ENCODE measurements at regions not wholly inside any gene's neighbourhood (a gene's known extent, or its start where the extent isn't known, plus 50 kb on each side); places are given as distances from the start of the nearest gene placed in this dataset.

DNA sequence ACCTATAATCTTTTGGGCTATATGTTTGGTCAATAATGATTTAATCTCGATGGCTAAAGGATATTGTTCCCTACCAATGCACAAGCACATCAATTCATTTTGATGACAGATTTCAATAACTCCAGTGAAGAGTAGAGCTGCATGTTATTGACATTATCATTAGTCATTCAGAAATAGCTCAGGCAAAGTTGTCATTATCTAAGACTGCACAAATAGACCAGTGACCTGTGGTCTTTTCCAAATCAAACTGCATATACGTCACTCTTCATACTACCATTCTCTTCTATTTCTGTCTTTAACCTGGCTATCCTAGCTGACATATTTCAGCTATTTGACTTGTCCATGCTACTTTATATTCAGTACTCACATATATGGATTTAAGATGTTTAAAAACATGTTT lies 1050.8 kb downstream of the C4orf33 start:
- Histone ChIP-seq H3K4me2 (ENCODE audit: extremely low read depth, insufficient read depth, low read length) (no peak overlapping the region), H3K79me2 (ENCODE audit: control insufficient read depth, insufficient read depth, low read length) (no peaks in the 10 kb centered on the region), H3K27me3 (ENCODE audit: control insufficient read depth, insufficient read depth, low read length) (no peaks in the 10 kb centered on the region), H3K36me3 (ENCODE audit: control insufficient read depth, insufficient read depth, low read length) (no peaks in the 10 kb centered on the region), H3K4me1 (ENCODE audit: control insufficient read depth, extremely low read depth, insufficient read depth, low read length) (no peaks in the 10 kb centered on the region), H3K4me3 (replicated peaks in 1 of 4; ENCODE audit: control extremely low read depth in 1 of 4, insufficient read depth in 1 of 4, low read depth in 3 of 4, low read length in 4 of 4) (no peak overlapping the region), H3K9ac (ENCODE audit: insufficient read depth, low read length) (no peak overlapping the region), H4K20me1 (ENCODE audit: control insufficient read depth, extremely low read depth, insufficient read depth, low read length) (no peaks in the 10 kb centered on the region), H3K9me3 (ENCODE audit: control insufficient read depth, insufficient read depth, low read depth, low read length) (no peaks in the 10 kb centered on the region), H2AFZ (ENCODE audit: low read length) (no peak overlapping the region), H3K27ac (ENCODE audit: insufficient read depth, low read length) (no peak overlapping the region)
- no peak for DNase-seq (ENCODE audit: low read depth in 2 of 2)
- TF ChIP-seq EZH2 (IDR thresholded peaks at IDR 0.05; ENCODE audit: low read length, missing control alignments): no peak
- TF ChIP-seq, protein P1, sequence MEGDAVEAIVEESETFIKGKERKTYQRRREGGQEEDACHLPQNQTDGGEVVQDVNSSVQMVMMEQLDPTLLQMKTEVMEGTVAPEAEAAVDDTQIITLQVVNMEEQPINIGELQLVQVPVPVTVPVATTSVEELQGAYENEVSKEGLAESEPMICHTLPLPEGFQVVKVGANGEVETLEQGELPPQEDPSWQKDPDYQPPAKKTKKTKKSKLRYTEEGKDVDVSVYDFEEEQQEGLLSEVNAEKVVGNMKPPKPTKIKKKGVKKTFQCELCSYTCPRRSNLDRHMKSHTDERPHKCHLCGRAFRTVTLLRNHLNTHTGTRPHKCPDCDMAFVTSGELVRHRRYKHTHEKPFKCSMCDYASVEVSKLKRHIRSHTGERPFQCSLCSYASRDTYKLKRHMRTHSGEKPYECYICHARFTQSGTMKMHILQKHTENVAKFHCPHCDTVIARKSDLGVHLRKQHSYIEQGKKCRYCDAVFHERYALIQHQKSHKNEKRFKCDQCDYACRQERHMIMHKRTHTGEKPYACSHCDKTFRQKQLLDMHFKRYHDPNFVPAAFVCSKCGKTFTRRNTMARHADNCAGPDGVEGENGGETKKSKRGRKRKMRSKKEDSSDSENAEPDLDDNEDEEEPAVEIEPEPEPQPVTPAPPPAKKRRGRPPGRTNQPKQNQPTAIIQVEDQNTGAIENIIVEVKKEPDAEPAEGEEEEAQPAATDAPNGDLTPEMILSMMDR (conservative IDR thresholded peaks at IDR 0.05 in 1 of 2, IDR thresholded peaks at IDR 0.05 in 1 of 2; ENCODE audit: low read depth in 1 of 2, low read length in 2 of 2): no peak

DNA sequence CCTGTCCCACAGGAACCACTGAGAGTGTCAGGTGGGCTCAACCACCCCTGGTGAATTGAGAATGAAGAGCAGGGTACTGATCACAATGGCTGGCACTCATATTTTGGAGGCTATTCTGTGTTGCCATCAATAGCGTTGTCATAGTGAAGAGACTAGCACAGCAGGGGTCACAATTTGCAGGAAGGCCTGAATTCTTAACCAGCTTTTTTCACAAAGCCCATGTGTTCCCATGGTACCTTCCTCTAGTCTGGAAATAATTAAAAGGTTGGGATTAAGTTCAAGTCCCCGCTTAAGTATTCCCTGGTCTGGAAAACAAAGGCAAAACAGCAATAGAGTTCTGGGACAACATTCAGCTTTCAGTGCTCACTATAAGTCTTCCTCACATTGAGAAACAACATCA lies 1051.7 kb downstream of the C4orf33 start:
- Histone ChIP-seq H3K4me3 (replicated peaks in 1 of 4; ENCODE audit: control extremely low read depth in 1 of 4, insufficient read depth in 1 of 4, low read depth in 3 of 4, low read length in 4 of 4) (no peak overlapping the region), H3K27ac (ENCODE audit: insufficient read depth, low read length) (no peak overlapping the region), H3K9me3 (ENCODE audit: control insufficient read depth, insufficient read depth, low read depth, low read length) (no peaks in the 10 kb centered on the region), H3K4me2 (ENCODE audit: extremely low read depth, insufficient read depth, low read length) (no peak overlapping the region), H3K27me3 (ENCODE audit: control insufficient read depth, insufficient read depth, low read length) (no peaks in the 10 kb centered on the region), H4K20me1 (ENCODE audit: control insufficient read depth, extremely low read depth, insufficient read depth, low read length) (no peaks in the 10 kb centered on the region), H3K9ac (ENCODE audit: insufficient read depth, low read length) (no peak overlapping the region), H2AFZ (ENCODE audit: low read length) (no peak overlapping the region), H3K4me1 (ENCODE audit: control insufficient read depth, extremely low read depth, insufficient read depth, low read length) (no peaks in the 10 kb centered on the region), H3K36me3 (ENCODE audit: control insufficient read depth, insufficient read depth, low read length) (no peaks in the 10 kb centered on the region), H3K79me2 (ENCODE audit: control insufficient read depth, insufficient read depth, low read length) (no peaks in the 10 kb centered on the region)
- TF ChIP-seq, protein P1 (conservative IDR thresholded peaks at IDR 0.05 in 1 of 2, IDR thresholded peaks at IDR 0.05 in 1 of 2; ENCODE audit: low read depth in 1 of 2, low read length in 2 of 2): no peak
- TF ChIP-seq EZH2 (IDR thresholded peaks at IDR 0.05; ENCODE audit: low read length, missing control alignments): no peak
- no peak for DNase-seq (ENCODE audit: low read depth in 2 of 2)

DNA sequence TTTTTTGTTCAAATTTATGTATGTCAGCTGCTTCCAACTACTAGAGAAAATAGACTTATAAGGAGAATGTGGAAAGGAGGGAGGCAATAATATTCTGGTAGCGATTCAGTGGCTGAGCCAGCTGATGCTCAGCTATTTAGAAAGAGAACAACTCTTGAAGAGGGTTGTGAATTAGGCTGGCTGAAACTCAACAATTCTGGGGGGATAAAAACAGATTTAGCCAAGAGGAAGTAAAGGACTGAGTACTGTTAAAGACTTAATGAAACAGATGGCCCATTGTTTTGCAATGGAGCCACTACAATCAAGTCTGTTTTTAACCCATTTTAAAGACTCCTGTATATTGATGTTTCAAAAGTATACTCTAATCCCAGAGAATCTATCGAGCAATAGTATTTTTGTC lies 1058.9 kb downstream of the C4orf33 start:
- Histone ChIP-seq H3K27me3 (ENCODE audit: control insufficient read depth, insufficient read depth, low read length) (no peaks in the 10 kb centered on the region), H3K36me3 (ENCODE audit: control insufficient read depth, insufficient read depth, low read length) (no peaks in the 10 kb centered on the region), H3K4me2 (ENCODE audit: extremely low read depth, insufficient read depth, low read length) (no peak overlapping the region), H3K4me1 (ENCODE audit: control insufficient read depth, extremely low read depth, insufficient read depth, low read length) (no peaks in the 10 kb centered on the region), H2AFZ (ENCODE audit: low read length) (no peak overlapping the region), H3K4me3 (replicated peaks in 1 of 4; ENCODE audit: control extremely low read depth in 1 of 4, insufficient read depth in 1 of 4, low read depth in 3 of 4, low read length in 4 of 4) (no peak overlapping the region), H3K79me2 (ENCODE audit: control insufficient read depth, insufficient read depth, low read length) (no peaks in the 10 kb centered on the region), H3K27ac (ENCODE audit: insufficient read depth, low read length) (no peak overlapping the region), H3K9me3 (ENCODE audit: control insufficient read depth, insufficient read depth, low read depth, low read length) (no peaks in the 10 kb centered on the region), H4K20me1 (ENCODE audit: control insufficient read depth, extremely low read depth, insufficient read depth, low read length) (no peaks in the 10 kb centered on the region), H3K9ac (ENCODE audit: insufficient read depth, low read length) (no peak overlapping the region)
- TF ChIP-seq, protein P1 (conservative IDR thresholded peaks at IDR 0.05 in 1 of 2, IDR thresholded peaks at IDR 0.05 in 1 of 2; ENCODE audit: low read depth in 1 of 2, low read length in 2 of 2): no peak
- no peak for TF ChIP-seq EZH2 (IDR thresholded peaks at IDR 0.05; ENCODE audit: low read length, missing control alignments)
- DNase-seq (ENCODE audit: low read depth in 2 of 2): no peak

All from fibroblast of lung (primary cell).